ENCODE measurements at regions not wholly inside any gene's neighbourhood (a gene's known extent, or its start where the extent isn't known, plus 50 kb on each side); places are given as distances from the start of the nearest gene placed in this dataset.
"Not testable (repeated sequence)": the region's sequence is repeated elsewhere in the genome, so short reads cannot be mapped to it uniquely, and the experiment has no call there.

DNA sequence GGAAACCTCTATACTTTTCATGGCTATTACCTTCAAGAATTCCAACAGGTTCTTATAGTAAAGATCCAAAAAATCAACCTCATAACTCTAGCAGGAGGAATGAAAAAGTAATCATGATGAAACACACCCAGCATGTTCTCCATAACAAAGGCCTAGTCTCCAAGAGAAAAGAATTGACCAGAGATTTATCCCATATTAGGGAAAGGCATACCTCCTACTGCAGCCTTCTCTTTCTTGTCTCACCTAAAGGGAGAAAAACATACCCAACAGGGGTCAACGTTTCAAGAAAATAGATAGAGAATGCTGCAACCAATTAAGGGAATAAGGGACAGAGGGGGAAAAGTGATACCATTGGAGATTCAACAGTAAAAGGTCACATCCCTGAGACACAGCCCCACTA lies 262.5 kb downstream of the FRK start:
- DNase-seq: no peak

DNA sequence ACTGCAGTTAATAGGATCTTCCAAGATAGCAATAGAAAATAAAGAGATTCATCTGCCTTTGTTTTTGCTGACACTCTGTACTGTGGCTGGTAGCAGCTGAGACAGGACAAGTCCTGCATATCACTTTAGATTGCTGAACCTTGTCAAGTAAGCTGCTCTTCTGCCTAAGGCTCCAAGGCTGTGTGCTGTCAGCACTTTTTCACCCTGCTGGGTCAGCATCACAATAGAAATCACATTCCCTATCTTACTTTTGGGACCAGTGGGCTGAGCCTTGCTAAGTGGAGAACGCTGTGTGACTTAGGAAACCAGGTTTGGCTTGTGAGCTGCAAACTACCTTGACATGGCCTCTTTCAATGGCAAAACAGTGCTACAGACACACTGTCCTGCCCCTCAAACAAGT lies 263.9 kb downstream of the FRK start:
- peak; percentile 61 for DNase-seq

DNA sequence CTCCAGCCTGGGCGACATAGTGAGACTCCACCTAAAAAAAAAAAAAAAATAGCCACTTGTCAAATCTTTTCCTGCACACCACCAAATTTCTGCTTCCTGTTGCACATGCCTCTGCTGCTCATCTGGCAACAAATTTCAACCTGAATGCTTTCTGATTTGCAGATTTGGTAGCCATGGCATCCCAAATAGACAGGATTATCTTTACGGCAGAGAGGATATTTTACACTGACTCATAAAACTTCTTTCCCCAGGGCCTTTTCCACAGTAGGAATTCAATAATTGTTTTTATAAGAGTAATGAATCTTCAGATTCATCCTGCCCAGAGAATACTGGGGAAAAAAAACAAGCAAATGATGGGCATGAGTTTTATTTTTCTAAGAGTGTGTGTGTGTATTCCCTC lies 264.6 kb downstream of the FRK start:
- DNase-seq: peak; percentile 35

DNA sequence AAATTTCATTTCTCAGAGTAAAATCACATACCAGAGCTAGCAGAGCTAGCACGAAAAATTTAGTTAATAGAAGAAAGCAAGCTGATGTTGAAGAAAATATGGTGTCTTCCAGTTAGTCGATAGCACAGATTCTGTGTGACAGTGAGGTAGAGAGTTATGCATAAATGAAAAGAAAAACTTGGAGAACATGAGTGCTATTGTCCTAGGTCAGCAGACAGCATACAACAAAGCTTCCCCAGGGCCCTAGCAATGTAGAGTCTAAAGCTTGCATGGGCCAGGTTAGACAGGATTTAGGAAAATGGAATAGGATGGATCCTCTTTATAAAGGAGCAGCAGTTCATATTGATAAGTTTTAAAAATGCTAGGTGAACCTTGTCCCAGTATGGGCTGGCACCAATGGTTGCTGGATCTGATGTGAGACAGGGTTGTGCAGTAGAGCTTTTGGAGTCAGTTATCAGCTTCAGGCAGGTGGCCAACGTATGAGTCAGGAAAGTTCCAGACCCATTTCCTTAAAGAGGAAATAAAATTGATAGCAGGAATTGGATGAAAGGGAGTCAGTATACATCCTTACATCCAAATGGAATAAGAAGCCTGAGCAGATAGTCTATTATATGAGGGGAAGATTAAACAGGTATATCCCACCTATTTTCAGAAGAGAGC lies 277.2 kb downstream of the FRK start:
- DNase-seq: no peak

DNA sequence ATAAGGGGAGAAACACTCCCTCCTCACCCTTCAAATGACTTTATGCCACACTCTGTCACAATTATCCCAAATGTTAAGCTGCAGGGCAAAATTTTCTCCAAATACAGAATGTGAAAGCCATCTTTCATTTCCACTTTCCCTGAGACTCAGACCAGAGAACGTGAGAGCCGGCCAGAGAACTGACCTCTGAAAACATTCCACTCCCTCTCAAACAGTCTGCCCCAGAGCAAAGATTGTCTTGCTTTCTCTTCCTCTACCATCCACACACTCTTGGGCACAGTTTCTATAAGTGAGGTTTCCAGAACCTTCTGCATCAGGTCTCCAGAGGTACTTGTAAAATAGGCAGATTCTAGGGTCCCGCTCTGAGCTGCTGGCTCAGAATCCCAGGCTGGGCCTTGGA lies 278.1 kb downstream of the FRK start:
- no peak for DNase-seq

DNA sequence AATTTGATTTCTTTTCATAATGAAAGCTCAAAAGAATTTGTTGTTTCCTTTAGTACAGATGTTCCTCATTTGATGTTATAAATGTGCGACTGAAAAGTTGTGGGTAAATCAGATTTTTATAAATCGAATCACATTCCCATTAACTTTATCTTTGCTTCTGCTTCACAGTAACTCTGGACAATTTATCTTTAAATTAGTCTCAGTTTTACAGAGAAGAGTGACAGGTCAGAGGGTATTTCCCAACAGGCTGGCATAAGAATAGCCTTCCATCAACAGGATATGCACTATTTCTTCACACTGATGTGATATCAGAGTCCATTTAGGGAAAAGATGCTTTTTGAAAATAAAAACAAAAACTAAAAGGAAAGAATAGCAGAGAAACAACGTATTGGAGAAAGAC lies 286.9 kb downstream of the FRK start:
- DNase-seq: no peak

DNA sequence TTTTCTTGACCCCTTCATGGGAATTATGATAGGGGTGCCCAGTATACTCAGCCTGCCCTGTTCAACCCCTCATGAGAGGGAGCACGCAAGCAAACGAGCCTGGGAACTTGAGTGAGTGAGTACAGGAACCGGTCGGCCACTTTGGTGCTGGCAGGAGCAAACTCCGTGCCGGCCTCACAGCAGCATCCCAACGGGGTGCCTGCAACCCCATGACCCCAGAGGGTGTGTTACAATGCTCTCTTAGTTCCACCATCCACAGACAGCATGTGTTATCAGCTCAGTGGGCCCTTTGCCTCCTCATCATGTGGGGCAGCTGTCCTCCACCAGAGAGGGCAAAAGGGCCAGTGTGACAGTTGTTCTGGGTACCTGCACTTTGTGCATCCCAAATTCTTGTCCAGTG lies 289.8 kb downstream of the FRK start:
- no peak for DNase-seq

DNA sequence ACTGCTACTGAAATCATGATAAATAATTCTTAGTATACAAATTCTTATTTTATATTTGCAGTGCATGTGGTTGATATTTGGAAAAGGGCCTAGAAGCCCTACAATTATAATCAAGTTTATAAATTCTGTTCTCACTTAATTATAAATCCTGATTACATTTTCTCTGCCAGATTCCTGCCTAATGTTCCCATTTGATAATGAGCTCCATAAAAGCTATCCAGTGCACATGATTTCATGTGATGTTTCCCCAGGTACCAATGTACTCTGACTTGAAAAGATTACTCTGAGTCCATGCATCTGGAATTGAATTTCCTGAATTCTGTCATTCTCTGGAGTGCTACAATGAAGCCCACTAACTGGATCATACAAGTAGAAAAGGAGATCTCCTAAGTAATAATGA lies 292.2 kb downstream of the FRK start:
- no peak for DNase-seq

DNA sequence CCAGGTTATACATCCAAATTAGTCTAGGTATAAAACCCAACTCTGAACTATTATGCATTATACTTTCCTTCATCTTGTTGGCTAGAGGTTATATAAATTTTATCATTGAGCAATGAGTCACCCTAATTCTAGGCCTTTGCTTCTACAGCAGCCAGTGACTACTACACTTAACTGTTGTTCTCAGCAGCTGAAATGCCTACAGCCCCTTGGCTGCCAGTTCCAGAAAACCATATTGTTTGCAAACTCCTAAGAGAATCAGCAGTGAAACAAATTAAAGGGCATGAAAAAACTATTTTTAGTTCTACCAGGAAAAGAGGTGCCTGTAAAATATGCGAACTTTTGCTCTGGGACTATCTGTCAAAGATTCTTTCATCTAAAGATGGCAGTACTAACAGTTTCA lies 292.8 kb downstream of the FRK start:
- no peak for DNase-seq

DNA sequence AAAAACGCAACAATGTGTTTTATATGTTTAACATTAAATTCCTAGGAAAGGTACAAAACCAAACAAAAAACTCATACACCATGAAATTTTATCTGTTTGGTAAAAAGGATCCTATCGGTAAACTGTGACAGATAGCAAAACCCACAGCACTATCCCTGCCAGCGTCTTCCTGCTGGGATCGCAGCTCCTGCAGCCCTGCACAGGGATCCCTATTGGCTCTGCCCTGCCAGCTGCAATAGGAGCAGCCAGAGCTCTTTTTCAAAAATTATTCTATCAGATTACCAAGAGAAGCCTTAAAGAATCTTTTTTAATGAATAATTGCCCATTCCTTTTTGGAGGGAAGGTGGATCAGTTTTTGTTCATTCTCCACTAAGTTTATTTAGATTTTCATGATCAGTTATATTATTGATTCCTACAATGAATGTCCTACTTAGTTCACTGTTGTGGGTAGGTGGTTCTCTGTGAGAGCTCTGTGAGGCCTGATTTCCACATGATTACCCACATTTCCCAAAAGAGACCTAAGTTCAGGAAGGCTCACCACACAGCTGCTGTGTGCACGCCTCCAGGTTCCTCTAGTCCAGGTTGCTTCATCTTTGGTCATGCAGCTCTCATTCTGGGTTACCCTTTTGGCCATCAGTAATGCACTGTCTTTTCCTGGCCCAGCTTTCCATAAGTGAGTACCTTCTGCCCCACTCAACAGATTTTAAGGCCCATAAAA lies 293.8 kb downstream of the FRK start:
- no peak for DNase-seq

DNA sequence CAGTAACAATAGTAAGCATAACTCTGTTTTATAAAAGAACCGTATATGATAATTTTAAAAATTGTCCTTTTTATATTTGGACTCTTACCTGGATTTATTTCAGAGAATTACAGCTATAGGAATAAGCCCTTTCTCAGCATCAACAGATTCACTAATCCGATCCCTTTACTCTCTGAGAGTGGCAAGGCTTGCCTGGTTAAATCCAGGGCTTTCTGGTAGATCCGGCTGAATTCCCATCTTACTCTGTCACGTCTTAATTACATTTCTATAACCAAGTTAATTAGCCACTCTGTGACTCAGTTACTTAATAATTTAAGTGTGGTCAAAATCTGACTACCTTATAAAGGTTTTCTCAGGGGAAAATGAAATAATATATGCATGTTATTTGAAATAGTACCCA lies 294.7 kb downstream of the FRK start:
- peak; percentile 90 for DNase-seq

DNA sequence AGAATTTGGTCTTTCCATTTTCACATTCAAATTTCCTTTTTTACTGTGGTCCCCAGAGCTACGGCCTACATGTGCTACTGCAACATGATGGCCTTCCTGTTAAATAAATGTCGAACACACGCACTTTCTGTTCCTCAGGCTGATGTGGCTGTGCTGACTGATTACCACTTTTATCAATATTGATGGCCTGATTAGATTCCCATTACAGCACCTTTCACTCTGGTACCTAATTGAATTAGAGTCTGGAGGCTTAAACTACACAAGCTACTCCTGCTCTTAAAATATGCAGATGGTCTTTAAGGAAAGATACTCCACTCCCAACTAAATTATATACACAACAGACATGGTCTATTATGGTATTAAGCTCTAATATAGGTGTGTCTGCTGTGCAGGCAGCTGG lies 301.6 kb downstream of the FRK start:
- DNase-seq: peak; percentile 83

DNA sequence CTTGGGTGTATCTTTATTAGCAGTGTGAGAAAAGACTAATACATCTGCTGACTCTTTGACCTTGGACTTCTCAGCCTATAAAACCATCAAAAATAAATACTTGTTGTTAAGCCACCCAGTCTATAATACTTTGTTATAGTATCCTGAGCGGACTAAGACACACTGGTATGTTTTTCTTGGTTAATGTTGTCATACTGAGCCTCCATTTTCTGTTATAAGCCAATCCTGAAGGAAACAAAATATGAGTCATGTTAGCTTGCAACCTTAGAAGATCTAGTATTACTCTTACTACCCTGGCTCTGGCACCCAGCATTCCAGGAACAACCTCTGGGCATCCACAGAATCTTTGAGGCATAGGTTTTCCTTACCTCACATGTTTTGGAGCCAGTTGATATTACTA lies 307.2 kb downstream of the FRK start:
- DNase-seq: no peak

DNA sequence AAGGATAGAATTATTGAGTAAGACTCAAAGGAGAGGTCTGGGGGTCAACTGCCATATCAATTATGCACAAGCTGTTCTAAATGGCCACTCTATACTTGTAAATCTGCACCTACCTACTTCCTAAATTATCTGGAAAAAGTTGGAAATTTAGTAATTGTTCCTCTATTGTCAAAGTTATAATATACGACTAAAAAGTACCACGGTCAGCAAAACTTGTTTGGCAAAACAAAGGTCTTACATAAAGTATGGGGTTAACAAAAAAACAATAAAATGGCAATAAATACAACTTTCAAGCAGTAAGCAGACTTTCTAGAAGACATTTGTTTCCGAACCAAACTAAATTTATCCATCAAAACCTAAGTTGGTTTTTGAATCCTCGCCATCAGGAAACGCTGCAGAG lies 309.7 kb downstream of the FRK start:
- no peak for DNase-seq

DNA sequence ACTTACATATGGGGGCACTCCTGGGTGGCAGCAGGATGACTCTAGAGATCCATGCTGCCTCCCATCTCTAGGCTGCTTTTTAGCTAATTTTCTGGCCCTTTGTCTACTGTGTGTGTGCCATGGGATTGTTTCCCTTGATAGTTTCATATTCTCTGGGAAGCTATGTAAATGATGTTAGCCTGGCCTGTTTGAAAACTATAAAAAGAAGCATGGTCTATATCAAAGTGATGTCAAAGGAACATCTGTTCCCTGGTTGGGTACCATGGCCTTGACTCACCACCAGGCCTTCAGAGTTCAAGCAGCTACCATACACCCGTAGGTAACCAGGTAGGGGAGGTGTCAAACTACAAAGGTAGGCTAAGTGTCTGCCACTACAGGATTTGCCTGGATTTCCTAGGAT lies 310.4 kb downstream of the FRK start:
- DNase-seq: no peak

DNA sequence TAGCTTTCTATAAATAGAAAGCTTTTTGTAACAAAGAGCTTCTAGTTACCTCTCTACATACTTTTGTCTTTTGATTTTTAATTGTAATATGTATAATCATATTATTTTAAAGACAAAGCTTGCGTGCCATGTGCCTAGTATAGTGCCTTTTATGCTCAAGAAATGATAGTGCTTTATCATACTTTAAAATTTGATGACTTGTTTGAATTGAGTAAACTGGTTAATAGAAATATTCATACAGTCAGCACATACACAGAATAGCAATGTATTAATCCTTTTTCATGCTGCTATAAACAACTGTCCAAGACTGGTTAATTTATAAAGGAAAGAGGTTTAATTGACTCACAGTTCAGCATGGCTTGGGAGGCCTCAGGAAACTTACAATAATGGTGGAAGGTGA lies 313.0 kb downstream of the FRK start:
- no peak for DNase-seq

DNA sequence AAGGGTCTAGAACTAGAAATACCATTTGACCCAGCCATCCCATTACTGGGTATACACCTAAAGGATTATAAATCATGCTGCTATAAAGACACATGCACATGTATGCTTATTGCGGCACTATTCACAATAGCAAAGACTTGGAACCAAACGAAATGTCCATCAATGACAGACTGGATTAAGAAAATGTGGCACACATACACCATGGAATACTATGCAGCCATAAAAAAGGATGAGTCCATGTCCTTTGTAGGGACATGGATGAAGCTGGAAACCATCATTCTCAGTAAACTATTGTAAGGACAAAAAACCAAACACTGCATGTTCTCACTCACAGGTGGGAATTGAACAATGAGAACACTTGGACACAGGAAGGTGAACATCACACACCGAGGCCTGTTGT lies 314.1 kb downstream of the FRK start:
- not testable (repeated sequence) for DNase-seq

DNA sequence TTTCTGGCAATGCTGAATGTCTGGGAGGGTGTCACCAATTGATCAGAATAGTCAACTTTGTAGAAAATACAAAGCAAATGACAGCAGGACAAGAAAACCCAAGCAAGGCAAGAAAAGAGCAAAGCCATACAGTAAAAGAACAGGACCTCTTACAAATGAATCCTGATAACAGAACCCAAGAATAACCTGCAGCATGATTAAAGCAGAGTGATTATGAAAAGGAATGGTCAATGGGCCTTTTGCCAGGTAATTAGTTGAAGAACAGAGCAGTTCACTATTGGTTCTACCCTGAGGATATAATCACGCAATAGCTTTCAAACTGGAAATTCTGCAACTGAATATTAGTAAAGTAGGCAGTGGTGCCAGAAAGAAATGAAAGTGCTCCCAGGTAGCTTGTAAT lies 319.8 kb downstream of the FRK start:
- DNase-seq: no peak

DNA sequence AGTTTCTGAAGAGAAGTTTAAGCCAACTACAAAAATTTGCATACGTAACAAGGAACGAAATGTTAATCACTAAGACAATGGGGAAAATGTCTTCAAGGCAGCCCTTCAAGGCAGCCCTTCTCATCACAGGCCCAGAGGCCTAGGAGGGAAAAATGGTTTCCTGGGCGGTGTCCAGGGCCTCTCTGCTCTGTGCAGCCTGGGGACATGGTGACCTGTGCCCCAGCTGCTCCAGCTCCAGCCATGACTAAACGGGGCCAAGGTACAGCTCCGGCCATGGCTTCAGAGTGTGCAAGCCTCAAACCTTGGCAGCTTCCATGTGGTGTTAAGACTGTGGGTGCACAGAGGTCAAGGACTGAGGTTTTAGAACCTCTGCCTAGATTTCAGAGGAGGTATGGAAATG lies 325.1 kb downstream of the FRK start:
- DNase-seq: no peak

DNA sequence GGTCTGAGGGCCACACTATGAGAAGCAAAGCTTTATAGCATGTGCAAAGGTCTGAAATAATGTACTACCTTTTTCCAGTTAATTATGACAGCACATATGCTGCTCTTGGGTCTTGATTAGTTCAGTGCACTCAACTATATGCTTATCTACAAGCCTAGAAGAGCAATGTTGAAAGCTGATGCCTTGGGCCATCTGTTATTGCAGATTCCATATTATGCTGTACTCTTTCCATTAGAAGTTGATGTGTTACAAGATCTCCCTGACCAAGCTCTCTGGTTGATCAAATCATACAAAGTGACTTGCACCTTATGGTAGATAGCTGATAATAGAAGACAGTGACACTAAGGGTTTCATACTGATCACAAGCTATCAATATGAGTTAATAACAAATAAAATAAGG lies 327.3 kb downstream of the FRK start:
- peak; percentile 92 for DNase-seq

DNA sequence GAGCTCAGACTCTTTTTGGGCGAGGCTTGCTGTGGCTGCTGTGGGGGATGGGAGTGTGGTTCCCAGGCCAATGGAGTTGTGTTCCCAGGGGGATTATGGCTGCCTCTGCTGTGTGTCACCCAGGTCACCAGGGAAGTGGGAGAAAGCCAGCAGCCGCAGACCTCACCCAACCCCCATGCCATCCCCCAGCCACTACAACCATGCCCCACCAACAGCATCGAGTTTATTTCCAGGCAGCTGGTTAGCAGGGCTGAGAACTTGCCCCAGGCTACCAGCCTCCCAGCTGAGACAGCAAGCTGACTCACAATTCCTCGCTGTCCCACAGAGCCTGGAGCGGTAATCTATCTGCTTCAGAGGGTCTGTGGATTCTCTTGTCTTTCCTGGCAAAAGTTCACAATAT lies 331.7 kb downstream of the FRK start:
- DNase-seq: no peak

DNA sequence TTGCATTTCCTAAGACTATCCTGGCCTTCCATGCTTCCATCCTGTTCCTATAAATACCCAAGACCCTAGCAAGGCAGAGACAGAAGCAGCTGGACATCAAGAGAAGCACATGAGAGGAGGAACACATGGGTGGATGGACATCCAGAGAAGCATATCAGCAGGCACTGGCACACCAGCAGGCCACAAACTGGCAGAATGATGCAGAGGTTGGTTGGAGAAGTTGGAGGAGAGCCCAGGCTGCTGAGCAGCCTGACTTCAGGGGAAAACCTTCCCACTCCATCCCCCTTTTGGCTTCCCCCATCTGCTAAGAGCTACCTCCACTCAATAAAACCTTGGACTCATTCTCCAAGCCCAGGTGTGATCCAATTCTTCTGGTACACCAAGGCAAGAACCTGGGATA lies 332.5 kb downstream of the FRK start:
- no peak for DNase-seq

DNA sequence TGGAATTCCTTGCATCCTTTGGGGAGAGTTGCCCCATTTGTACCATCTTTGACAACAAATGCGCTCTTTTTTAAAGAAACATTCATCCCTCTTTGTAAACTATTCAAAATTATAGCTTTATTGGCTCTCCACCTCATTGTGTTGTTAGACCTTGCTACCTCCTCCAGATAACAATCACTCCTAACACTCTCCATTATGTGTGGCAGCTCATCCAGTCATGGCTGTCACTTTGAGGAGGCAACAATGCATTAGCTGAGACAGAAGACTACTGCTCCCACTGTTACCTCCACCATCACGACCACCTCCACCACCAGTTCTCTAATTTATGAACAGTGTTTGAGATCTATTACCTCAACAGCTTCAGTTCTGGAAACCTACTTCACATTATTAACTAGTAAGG lies 339.1 kb downstream of the FRK start:
- no peak for DNase-seq

DNA sequence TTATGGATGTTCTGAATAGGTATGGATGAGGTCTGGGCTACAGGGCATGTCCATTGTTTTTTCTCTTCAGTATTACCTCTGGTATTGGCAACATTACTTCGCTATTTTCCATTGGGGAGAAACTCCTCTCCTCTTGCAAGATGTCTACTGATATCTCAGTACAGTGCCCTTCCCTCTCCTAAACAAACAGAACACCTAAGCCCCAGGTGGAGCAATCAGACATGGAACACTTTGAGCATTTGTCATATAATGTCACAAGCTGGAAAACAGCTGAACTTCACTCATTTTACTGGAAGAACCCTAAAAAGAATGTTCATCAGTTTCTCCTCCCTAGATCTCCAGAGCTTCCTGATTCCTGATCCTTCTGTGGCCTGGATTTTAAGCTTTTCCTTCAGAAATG lies 339.8 kb downstream of the FRK start:
- DNase-seq: no peak

DNA sequence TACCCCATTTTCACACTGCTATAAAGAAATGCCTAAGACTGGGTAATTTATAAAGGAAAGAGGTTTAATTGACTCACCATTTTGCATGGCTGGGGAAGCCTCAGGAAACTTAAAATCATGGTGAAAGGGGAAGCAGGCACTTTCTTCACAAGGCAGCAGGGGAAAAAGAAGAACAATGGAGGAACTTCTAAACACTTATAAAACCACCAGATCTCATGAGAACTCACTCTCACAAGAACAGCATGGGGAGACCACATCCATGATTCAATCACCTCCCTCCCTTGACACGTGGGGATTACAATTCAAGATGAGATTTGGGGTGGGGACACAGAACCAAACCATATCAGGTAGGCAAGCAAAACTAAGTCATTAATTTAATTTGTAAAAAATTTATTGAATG lies 343.2 kb downstream of the FRK start:
- no peak for DNase-seq
